HCT116 (cell line): ENCODE measurements at regions not wholly inside any gene's neighbourhood (a gene's known extent, or its start where the extent isn't known, plus 50 kb on each side); places are given as distances from the start of the nearest gene placed in this dataset.

Experiments
- ATAC-seq: fragments of 200-7000 bp; cut with Tn5 transposase; 2 replicates; pipeline ENCODE4 v1.9.1; 2020; ENCODE audit warnings: mild to moderate bottlenecking, moderate library complexity
- BruUV-seq: library from RNA; stranded (reverse); fragments of 400-500 nt; replicated peaks from 2 replicates; lab custom pipeline; 2021; lab: Mats Ljungman, UMichigan
- CTCF ChIA-PET: fragments of 300-600 bp; sonication (Branson Sonifier 250); formaldehyde crosslinking; loops from one replicate; lab custom pipeline; 2021; ENCODE audit warnings: antibody characterized with exemption; lab: Charles Lee
- POLR2A ChIA-PET: fragments of 300-600, 350-600 bp; sonication (Branson Sonifier 250); formaldehyde crosslinking; loops from one replicate; lab custom pipeline; 2021; ENCODE audit warnings: antibody characterized with exemption; lab: Charles Lee
- RAD21 ChIA-PET, 2 experiments: fragments of 300-600 bp; sonication (Branson Sonifier 250); formaldehyde crosslinking; loops; one replicate each; lab custom pipeline; 2023; ENCODE audit warnings: low total read pairs in 2 of 2; ENCODE audit not compliant: uncharacterized antibody in 2 of 2, unreplicated experiment in 2 of 2, low non-redundant PET in 1 of 2; lab: Charles Lee
- DNase-seq: peaks from one replicate; pipeline ENCODE4 v3.0.0-alpha.2; 2010; ENCODE audit warnings: low read depth, low spot score
- H2AFZ ChIP-seq: fragments of 200-600 bp; shearing (Covaris generic), sonication (generic); 2 replicates; pipeline ENCODE4 v1.6.1; 2017; ENCODE audit warnings: low read depth, mixed run types, mixed read lengths, antibody characterized with exemption, low read length; ENCODE audit not compliant: poor library complexity, severe bottlenecking
- H3K27ac ChIP-seq: 2 replicates; pipeline ENCODE4 v1.5.1; 2012; ENCODE audit warnings: low read depth, low read length
- H3K27me3 ChIP-seq: fragments of 200-600 bp; sonication (generic); 2 replicates; pipeline ENCODE4 v1.6.1; 2016; ENCODE audit warnings: mixed run types, low read length, mixed read lengths; ENCODE audit not compliant: insufficient read depth
- H3K36me3 ChIP-seq, 2 experiments: fragments of 200-500 bp in 1 of 2; fragments of 200-600 bp in 1 of 2; sonication (Bioruptor generic) in 1 of 2; sonication (generic) in 1 of 2; 2 replicates each; pipeline versions ENCODE4 v1.5.1 to v1.6.1; 2014 to 2016; ENCODE audit warnings: low read length in 2 of 2, inconsistent platforms in 1 of 2, mixed read lengths in 1 of 2, mixed run types in 1 of 2; ENCODE audit not compliant: insufficient read depth in 2 of 2, control insufficient read depth in 1 of 2
- H3K4me1 ChIP-seq, 2 experiments: fragments of 200-600 bp in 1 of 2; sonication (generic) in 1 of 2; 2 replicates each; pipeline versions ENCODE4 v1.5.1 to v1.6.1; 2012 to 2017; ENCODE audit warnings: low read length in 2 of 2, inconsistent platforms in 1 of 2, mild to moderate bottlenecking in 1 of 2, mixed read lengths in 1 of 2, mixed run types in 1 of 2, moderate library complexity in 1 of 2; ENCODE audit not compliant: insufficient read depth in 2 of 2, control insufficient read depth in 1 of 2
- H3K4me2 ChIP-seq: fragments of 200-600 bp; sonication (generic); 2 replicates; pipeline ENCODE4 v1.6.1; 2017; ENCODE audit warnings: mixed run types, low read length, mixed read lengths
- H3K4me3 ChIP-seq, 2 experiments: fragments of 200-600 bp in 1 of 2; sonication (generic) in 1 of 2; replicated peaks in 1 of 2; 2 replicates each; pipeline ENCODE4 v1.5.1; 2011 to 2016; ENCODE audit warnings: low read length in 2 of 2, control low read depth in 1 of 2, low read depth in 1 of 2, mild to moderate bottlenecking in 1 of 2, mixed read lengths in 1 of 2, mixed run types in 1 of 2
- H3K79me2 ChIP-seq: fragments of 200-600 bp; sonication (generic); 2 replicates; pipeline ENCODE4 v1.6.1; 2017; ENCODE audit warnings: mild to moderate bottlenecking, mixed run types, low read length, moderate library complexity, mixed read lengths; ENCODE audit not compliant: insufficient read depth
- H3K9ac ChIP-seq: fragments of 200-600 bp; sonication (generic); 2 replicates; pipeline ENCODE4 v1.6.1; 2016; ENCODE audit warnings: low read length, mixed read lengths
- H3K9me2 ChIP-seq: fragments of 200-600 bp; sonication (generic), shearing (Covaris generic); 2 replicates; pipeline ENCODE4 v1.6.1; 2017; ENCODE audit warnings: mixed run types, mild to moderate bottlenecking, moderate library complexity; ENCODE audit not compliant: insufficient read depth
- H3K9me3 ChIP-seq, 2 experiments: fragments of 200-500 bp in 1 of 2; fragments of 200-600 bp in 1 of 2; sonication (Bioruptor generic) in 1 of 2; sonication (generic) in 1 of 2; 2 replicates each; pipeline ENCODE4 v1.6.1; 2014 to 2017; ENCODE audit warnings: low read length in 2 of 2, mixed read lengths in 2 of 2, inconsistent platforms in 1 of 2, low read depth in 1 of 2, mild to moderate bottlenecking in 1 of 2, mixed run types in 1 of 2, moderate library complexity in 1 of 2; ENCODE audit not compliant: control insufficient read depth in 1 of 2, insufficient read depth in 1 of 2
- H4K20me1 ChIP-seq: fragments of 200-600 bp; sonication (generic), shearing (Covaris generic); 2 replicates; pipeline ENCODE4 v1.6.1; 2017; ENCODE audit warnings: mixed run types, mild to moderate bottlenecking, moderate library complexity; ENCODE audit not compliant: insufficient read depth
- ELF1 ChIP-seq: IDR thresholded peaks from 2 replicates; pipeline ENCODE4 v1.6.1; 2012; ENCODE audit warnings: low read depth, borderline replicate concordance
- EZH2 ChIP-seq: fragments of 200-600 bp; sonication (generic); IDR thresholded peaks from 2 replicates; pipeline ENCODE4 v1.6.1; 2017; ENCODE audit warnings: antibody characterized with exemption, mixed run types
- EZH2phosphoT487 ChIP-seq: fragments of 200-600 bp; IDR thresholded peaks from 2 replicates; pipeline ENCODE4 v1.6.1; 2018; ENCODE audit warnings: antibody characterized with exemption, borderline replicate concordance
- POLR2AphosphoS5 ChIP-seq: IDR thresholded peaks from 2 replicates; pipeline ENCODE4 v1.6.1; 2011; ENCODE audit warnings: mild to moderate bottlenecking, low read depth, low read length, moderate library complexity
- RAD21 ChIP-seq: IDR thresholded peaks from 2 replicates; pipeline ENCODE4 v1.6.1; 2012; ENCODE audit warnings: low read depth, mild to moderate bottlenecking
- SIN3A ChIP-seq: IDR thresholded peaks from 2 replicates; pipeline ENCODE4 v1.6.1; 2012; ENCODE audit warnings: low read depth
- SP1 ChIP-seq: IDR thresholded peaks from 2 replicates; pipeline ENCODE4 v1.6.1; 2012; ENCODE audit warnings: low read depth
- SRF ChIP-seq: IDR thresholded peaks from 2 replicates; pipeline ENCODE4 v1.6.1; 2012; ENCODE audit warnings: low read depth
- YY1 ChIP-seq: IDR thresholded peaks from 2 replicates; pipeline ENCODE4 v1.6.1; 2011; ENCODE audit warnings: low read length, low read depth, moderate library complexity, mild to moderate bottlenecking; ENCODE audit not compliant: insufficient replicate concordance; ENCODE audit errors: extremely low read depth
- ZFX ChIP-seq: fragments of 450-650 bp; IDR thresholded peaks from 2 replicates; pipeline ENCODE4 v1.6.1; 2017
- ZNF274 ChIP-seq: fragments of 200-500 bp; sonication (Bioruptor generic); IDR thresholded peaks from 2 replicates; pipeline ENCODE4 v1.6.1; 2014; ENCODE audit warnings: mild to moderate bottlenecking, low read depth, low read length, inconsistent platforms
- intact Hi-C: fragments of 100-400 bp; cut with micrococcal nuclease; formaldehyde crosslinking; loops from 2 replicates; pipeline ENCODE4 v1.10.0; 2022
- TF ChIP-seq, protein P1 (sequence below): IDR thresholded peaks from 2 replicates; pipeline ENCODE4 v1.6.1; 2011; ENCODE audit warnings: mild to moderate bottlenecking, low read length, moderate library complexity; ENCODE audit not compliant: insufficient replicate concordance; ENCODE audit errors: extremely low read depth
- TF ChIP-seq, protein P2 (sequence below): IDR thresholded peaks from 2 replicates; pipeline ENCODE4 v1.6.1; 2012

DNA sequence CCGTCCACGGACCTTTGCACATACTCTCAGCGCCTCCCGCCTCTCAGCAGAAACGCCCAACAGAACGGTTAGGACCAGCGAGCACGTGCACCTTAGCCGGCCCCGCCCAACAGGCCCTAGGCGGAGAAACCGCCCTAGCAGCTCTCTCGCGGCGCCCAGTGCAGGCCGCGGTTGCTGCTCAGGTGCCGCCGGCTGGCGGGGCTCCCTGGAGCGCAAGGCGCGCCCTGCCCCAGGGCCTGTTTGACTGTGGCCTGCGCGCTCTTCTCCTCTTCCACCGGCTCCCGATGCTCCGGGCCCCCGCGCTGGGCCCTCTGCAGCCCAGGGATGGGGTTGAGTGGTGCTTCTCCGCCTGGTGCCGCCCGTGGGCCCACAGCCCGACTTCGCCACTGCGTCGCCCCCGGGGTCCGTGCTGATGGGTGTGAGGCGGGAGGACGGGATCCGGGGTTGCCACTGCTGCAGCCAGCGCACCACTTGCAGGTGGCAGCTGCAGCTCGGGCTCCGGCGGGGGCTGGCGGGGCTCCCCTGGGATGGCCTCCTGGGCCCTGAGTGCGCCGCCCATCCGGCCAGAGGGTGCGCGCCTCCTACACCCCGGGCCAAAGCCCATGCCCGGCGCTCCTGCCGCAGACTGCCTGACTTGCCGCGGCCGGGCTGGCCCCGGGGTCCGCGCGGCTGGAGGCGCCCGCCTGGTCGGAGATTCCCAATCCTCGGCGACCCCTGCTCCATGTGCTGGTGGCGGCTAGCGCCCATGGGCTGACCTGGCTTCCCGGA is 1889.4 kb upstream of the CDH9 start:
- TF ChIP-seq EZH2phosphoT487 = no peak
- no peak for TF ChIP-seq ZFX
- TF ChIP-seq SRF = no peak
- TF ChIP-seq, protein P1, sequence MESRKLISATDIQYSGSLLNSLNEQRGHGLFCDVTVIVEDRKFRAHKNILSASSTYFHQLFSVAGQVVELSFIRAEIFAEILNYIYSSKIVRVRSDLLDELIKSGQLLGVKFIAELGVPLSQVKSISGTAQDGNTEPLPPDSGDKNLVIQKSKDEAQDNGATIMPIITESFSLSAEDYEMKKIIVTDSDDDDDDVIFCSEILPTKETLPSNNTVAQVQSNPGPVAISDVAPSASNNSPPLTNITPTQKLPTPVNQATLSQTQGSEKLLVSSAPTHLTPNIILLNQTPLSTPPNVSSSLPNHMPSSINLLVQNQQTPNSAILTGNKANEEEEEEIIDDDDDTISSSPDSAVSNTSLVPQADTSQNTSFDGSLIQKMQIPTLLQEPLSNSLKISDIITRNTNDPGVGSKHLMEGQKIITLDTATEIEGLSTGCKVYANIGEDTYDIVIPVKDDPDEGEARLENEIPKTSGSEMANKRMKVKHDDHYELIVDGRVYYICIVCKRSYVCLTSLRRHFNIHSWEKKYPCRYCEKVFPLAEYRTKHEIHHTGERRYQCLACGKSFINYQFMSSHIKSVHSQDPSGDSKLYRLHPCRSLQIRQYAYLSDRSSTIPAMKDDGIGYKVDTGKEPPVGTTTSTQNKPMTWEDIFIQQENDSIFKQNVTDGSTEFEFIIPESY = no peak
- no peak for TF ChIP-seq EZH2
- no peak for TF ChIP-seq YY1
- TF ChIP-seq RAD21 = no peak
- TF ChIP-seq, protein P2, sequence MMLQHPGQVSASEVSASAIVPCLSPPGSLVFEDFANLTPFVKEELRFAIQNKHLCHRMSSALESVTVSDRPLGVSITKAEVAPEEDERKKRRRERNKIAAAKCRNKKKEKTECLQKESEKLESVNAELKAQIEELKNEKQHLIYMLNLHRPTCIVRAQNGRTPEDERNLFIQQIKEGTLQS = no peak
- TF ChIP-seq POLR2AphosphoS5 = no peak
- TF ChIP-seq SIN3A = no peak
- no peak for TF ChIP-seq SP1
- no peak for TF ChIP-seq ZNF274
- no peak for TF ChIP-seq ELF1
- peaks cover 0 to 9% of the 10 kb centered on the region in 2 experiments; a peak in 2 of 4 replicates for H3K9me3 ChIP-seq
- H3K36me3 ChIP-seq = no peaks in the 10 kb centered on the region
- ChIA-PET RAD21 (no interaction called here), CTCF (no interaction called here), POLR2A (no interaction called here)
- no peaks in the 10 kb centered on the region for H3K4me1 ChIP-seq
- no peak overlapping the region for H2AFZ ChIP-seq
- ATAC-seq (no peak), DNase-seq (no peak)
- H3K27me3 ChIP-seq = no peaks in the 10 kb centered on the region
- no peaks in the 10 kb centered on the region for H3K9me2 ChIP-seq
- no peak overlapping the region for H3K27ac ChIP-seq
- intact Hi-C loops = no loop called here
- no peak overlapping the region for H3K4me3 ChIP-seq
- no peaks in the 10 kb centered on the region for H3K79me2 ChIP-seq
- H4K20me1 ChIP-seq = no peaks in the 10 kb centered on the region
- no peak overlapping the region for H3K4me2 ChIP-seq
- H3K9ac ChIP-seq = no peak overlapping the region
- BruUV-seq = no TSS peak
